NCI-H2196 treated with DMSO at 0.1 percent for 48 hours (cell line): ENCODE measurements at regions not wholly inside any gene's neighbourhood (a gene's known extent, or its start where the extent isn't known, plus 50 kb on each side); places are given as distances from the start of the nearest gene placed in this dataset.

Experiments
- DNase-seq: peaks from one replicate; lab custom pipeline; 2025; ENCODE audit not compliant: unreplicated experiment; lab: John Stamatoyannopoulos, UW

- DNase-seq, result no peak
Observed at GRCh38 chr1:232682248-232682647, 52.3 kb upstream of the SIPA1L2 start.

- no peak for DNase-seq
Observed at GRCh38 chr1:232684371-232685105, 54.6 kb upstream of the SIPA1L2 start.

- DNase-seq, result no peak
Observed at GRCh38 chr1:232686346-232686745, 56.4 kb upstream of the SIPA1L2 start.

DNA sequence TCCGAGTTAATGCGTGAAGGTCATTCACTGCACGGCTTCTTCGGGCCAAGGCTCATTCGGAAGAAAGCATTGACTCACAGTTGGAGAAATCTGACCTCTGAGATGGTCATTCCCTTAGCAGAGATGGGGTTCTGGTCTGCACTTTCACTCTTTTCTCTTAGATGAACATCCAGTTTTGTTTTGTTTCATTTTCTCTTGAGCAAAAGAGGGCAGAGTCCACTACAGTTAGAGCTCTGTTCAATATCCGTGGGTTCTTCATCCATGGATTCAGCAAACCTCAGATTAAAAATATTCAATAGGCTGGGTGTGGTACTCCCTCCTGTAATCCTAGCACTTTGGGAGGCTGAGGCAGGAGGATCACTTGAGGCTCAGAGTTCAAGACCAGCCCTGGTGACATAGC is 57.4 kb upstream of the SIPA1L2 start:
- DNase-seq, result no peak

DNA sequence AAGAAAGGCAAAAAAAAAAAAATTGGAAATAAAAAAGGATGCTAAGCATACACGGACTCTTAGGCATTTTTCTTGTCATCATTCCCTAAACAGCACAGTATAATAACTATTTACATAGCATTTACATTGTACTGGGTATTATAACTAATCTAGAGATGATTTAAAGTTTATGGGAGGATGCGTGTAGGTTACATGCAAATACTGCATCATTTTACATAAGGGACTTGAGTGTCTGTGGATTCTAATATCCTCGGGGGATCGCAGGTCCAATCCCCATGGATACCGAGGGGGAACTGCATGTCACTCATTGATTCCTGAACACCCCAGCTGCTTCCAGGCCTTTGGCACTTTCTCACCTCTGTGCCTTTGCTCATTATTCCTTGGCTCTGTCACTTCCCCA is 57.8 kb upstream of the SIPA1L2 start:
- no peak for DNase-seq

DNA sequence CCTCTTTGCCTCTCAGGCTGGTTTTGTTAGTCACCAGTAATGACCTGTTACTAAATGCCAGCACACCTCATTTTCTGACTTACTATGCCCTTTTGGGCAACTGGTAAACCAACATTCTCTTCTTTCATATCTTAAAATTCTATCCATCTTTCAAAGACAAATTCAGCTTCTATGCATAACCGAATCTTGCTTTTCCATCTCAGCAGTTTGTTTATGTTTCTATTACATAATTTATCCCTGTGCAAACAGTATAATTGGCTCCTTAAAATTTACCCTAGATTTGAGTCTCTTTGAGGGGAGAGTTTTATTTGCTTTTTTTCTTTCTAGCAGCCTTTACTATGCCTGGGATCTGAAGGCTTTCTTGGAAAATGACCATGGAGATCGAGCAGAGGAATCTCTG is 58.5 kb upstream of the SIPA1L2 start:
- DNase-seq, result no peak

- no peak for DNase-seq
Observed at GRCh38 chr1:232689711-232690110, 59.8 kb upstream of the SIPA1L2 start.

DNA sequence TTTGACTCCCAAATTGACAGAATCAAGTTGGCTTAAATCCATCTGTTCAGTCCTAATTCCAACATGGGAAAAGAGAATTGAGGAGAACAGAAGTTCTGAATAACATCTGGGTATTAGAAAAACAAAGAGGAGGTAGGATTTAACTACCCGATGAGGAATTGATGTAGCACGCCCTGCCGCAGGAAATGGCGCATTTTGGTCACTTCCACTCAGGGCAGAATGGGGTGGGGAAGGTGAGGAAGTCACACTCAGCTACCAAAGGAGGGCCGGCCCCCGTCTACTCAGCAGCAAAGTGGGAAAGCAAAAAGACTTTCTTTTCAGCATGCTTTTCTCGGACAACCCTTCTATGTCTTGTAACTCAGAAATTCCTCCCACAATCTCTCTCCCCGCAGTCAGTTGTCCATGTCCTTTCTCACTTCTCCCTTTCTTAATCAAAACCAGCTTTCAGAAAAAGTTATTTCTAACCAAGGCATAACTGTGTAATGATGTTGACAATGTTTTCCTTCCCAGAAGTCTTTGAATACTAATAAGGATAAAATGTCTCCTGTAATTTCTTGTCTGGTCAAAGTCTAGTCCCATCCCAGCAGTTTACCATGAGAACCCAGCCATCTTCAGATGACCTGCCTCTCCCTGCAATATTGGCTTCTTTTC is 60.5 kb upstream of the SIPA1L2 start:
- DNase-seq, result no peak

DNA sequence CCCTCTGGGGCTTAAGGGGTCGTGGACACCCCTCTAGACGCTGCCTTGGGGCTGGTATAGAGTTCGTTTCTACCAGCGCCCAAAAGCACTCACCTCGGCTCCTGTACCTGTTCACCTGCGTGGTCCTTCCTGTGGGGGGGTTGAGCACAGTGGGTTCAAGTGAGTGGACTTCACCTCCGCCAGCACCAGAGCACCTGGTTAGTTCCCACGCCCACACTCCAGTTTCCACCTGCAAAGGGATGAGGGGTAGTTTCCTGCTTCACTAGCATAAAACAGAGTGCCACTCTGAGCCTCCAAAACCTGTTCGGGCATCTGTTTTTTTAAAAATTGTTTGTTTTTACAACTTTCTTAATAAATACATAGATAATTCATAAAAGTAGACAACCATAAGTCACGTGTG is 64.5 kb upstream of the SIPA1L2 start:
- DNase-seq, result no peak

- DNase-seq, result no peak
Observed at GRCh38 chr1:232695621-232696385, 65.9 kb upstream of the SIPA1L2 start.

GRCh38 chr1:232696466-232696865 is 66.5 kb upstream of the SIPA1L2 start:
- DNase-seq, result no peak

DNA sequence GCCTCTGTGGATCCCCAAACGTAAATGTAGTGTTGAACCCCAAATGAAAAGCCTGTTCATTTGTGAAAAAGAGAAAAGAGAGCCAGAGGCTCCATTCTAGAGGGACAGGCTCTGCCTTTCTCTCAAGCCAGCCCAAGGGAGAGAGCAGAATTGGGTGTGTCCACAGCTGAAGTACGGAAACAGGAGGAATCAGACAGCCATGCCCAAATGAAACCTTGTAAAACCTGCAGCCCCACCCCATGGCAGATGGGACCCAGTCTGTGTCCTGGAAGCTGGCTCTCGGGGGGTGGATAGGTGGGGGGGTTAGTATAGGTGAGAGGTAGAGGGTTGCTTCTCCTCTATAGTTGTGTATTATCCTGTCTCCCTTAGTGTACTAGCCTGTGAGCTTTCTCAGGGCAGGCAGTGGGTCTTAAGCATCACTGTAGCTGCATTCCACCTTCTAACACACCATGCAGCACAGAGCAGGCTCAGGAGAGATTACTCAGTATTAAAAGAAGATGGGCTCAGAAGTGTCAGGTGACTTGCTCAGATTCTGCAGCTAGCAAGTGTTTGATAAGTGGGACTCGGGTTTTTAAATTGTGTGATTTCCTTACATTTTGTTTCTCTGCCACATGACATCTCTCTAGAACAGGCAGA is 67.4 kb upstream of the SIPA1L2 start:
- DNase-seq, result no peak

GRCh38 chr1:232699814-232700213 is 69.9 kb upstream of the SIPA1L2 start:
- DNase-seq, result no peak

DNA sequence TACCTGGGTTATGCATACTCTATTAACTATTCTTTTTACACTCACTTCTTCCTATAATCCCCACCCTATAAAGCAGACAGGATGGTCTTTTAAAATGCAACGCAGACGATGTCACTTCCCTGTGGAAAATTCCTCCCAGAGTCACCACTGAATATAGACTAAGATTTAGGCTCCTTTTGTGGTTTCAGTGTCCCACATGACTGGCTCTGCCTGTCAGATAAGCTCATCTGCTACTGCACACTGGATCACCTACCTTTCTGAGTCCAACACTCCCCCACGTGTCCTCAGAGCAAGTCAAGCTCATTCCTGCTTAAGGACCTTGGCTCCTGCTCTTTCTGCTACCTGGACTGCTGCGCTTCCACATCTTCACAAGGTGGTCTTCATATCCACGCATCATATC is 73.0 kb upstream of the SIPA1L2 start:
- no peak for DNase-seq

GRCh38 chr1:232704256-232704655 is 74.3 kb upstream of the SIPA1L2 start:
- no peak for DNase-seq

DNA sequence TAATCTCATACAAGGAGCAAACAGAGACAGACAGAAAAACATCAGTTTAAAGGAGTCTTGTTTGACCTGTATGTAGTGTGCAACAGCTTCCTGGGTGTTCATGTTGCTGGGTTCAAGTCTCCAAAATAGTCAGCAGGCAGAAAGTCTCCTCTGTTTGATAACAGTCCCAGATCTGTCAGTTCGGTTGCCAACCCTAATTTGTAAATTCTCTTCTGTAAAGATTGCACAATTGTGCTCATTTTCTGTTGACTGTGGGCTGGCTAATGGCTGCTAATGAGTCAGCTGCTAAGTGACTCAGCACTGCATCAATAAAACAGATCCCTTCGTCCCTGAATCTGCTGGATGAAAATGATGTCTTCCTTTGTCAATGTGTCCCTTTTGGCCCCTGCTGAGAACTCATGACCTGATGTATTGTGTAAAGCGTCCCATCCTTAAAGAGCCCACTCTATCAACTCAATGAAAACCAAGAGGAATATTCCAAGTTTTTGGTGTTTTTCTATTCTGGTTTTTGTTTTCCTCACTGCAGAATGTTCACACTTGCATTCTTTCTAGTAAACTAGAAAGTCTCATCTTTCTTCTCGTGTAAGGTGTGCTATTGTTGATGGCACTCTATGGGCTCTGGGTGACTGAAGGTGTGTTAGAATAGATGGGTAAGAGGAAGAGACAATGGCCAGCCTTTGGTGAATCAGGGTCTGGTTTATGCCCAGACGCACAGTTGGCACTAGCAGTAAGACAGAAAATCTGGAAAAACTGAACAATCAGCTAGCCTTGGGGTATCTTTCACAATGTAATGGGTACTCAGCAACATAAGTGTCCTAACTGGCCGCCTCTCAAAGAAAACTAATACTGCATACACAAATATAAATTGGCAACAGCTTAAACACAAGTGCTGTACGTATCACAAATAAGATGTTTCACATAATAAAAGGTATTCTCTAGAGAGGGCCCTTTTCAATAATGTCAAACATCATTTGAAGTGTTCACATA is 75.1 kb upstream of the SIPA1L2 start:
- DNase-seq, result peak; percentile 46

- no peak for DNase-seq
Observed at GRCh38 chr1:232705815-232706575, 76.1 kb upstream of the SIPA1L2 start.

- no peak for DNase-seq
Observed at GRCh38 chr1:232707142-232707541, 77.2 kb upstream of the SIPA1L2 start.

DNA sequence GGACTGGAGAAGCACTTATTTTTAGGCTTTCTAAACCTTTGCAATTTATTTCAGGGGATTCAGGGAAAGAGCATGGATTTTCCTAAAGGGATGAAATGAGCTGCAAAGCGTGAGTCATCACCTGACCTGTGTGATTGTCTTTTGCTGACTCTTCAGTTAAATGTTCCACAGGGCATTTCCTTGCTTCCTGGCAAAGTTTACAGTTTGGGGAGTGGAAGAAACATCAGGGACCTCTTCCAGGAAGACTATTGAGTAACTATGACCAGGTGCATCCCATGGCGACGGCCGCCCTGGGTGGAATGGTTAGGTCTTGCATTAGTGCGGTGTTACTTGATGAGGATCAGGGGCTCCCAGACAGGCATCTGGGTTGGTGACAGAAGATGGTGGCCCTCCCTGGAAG is 79.5 kb upstream of the SIPA1L2 start:
- no peak for DNase-seq

- DNase-seq, result no peak
Observed at GRCh38 chr1:232711996-232712395, 82.1 kb upstream of the SIPA1L2 start.
